Cardiac muscle cell (in vitro differentiated cells and primary cell): ENCODE measurements at regions not wholly inside any gene's neighbourhood (a gene's known extent, or its start where the extent isn't known, plus 50 kb on each side); places are given as distances from the start of the nearest gene placed in this dataset.

Experiments used
- DNase-seq, 2 donors: peaks; one replicate each; pipeline versions ENCODE4 v3.0.0 to v3.0.0-alpha.2; 2010 to 2017; ENCODE audit warnings: low read depth in 1 of 2, low spot score in 1 of 2
- H3K27ac ChIP-seq: fragments of 200-600 bp; sonication (generic); 2 replicates; pipeline ENCODE4 v1.5.1; 2016
- H3K27me3 ChIP-seq: fragments of 200-600 bp; sonication (generic); 2 replicates; pipeline ENCODE4 v1.6.0; 2016; ENCODE audit warnings: control low read depth
- H3K36me3 ChIP-seq: fragments of 200-600 bp; sonication (generic); 2 replicates; pipeline ENCODE4 v1.5.1; 2016; ENCODE audit warnings: control low read depth
- H3K4me1 ChIP-seq: fragments of 200-600 bp; sonication (generic); 2 replicates; pipeline ENCODE4 v1.8.1; 2017; ENCODE audit warnings: low read depth, mild to moderate bottlenecking, mixed run types
- H3K4me3 ChIP-seq: fragments of 200-600 bp; sonication (generic); 2 replicates; pipeline ENCODE4 v1.5.1; 2016; ENCODE audit warnings: mild to moderate bottlenecking
- H3K9me3 ChIP-seq: fragments of 200-600 bp; sonication (generic); 2 replicates; pipeline ENCODE4 v1.5.1; 2017; ENCODE audit warnings: low read depth, mild to moderate bottlenecking, control low read depth
- TF ChIP-seq, protein P1 (sequence below): IDR thresholded peaks from 2 replicates; pipeline ENCODE4 v1.5.1; 2012; ENCODE audit warnings: low read depth, mild to moderate bottlenecking, low read length

GRCh38 chr1:163777205-163777604, 455.5 kb downstream of the NUF2 start:
- no peak overlapping the region for H3K4me3 ChIP-seq

DNA sequence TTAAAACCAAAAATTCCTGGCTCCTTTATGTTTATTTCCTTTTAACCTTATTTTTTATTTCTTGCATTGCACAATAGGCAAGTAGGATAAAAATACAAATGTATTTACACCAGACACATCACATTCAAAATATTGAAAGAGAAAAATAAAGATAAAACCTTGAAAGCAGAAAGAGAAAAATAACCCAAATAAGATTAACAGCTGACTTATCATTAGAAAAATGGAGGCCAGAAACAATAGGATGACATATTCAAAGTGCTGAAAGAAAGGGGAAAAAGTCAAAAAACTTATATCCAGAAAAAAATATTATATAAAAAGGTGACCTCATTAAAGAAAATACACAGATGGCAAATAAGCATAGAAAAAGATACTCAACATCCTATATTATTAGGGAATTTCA, 459.4 kb downstream of the NUF2 start:
- TF ChIP-seq, protein P1, sequence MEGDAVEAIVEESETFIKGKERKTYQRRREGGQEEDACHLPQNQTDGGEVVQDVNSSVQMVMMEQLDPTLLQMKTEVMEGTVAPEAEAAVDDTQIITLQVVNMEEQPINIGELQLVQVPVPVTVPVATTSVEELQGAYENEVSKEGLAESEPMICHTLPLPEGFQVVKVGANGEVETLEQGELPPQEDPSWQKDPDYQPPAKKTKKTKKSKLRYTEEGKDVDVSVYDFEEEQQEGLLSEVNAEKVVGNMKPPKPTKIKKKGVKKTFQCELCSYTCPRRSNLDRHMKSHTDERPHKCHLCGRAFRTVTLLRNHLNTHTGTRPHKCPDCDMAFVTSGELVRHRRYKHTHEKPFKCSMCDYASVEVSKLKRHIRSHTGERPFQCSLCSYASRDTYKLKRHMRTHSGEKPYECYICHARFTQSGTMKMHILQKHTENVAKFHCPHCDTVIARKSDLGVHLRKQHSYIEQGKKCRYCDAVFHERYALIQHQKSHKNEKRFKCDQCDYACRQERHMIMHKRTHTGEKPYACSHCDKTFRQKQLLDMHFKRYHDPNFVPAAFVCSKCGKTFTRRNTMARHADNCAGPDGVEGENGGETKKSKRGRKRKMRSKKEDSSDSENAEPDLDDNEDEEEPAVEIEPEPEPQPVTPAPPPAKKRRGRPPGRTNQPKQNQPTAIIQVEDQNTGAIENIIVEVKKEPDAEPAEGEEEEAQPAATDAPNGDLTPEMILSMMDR: no peak
- DNase-seq: no peak
- no peaks in the 10 kb centered on the region for H3K27me3 ChIP-seq

More at GRCh38 chr1:163777205-163777604, 455.5 kb downstream of the NUF2 start:
- Histone ChIP-seq H3K4me1 (no peaks in the 10 kb centered on the region), H3K9me3 (no peaks in the 10 kb centered on the region), H3K27ac (no peak overlapping the region), H3K27me3 (no peaks in the 10 kb centered on the region), H3K36me3 (no peaks in the 10 kb centered on the region)
- no peak for DNase-seq
- TF ChIP-seq, protein P1: no peak

GRCh38 chr1:163785868-163786405, 464.2 kb downstream of the NUF2 start:
- TF ChIP-seq, protein P1: no peak
- H3K4me1 ChIP-seq: no peaks in the 10 kb centered on the region
- no peak overlapping the region for H3K4me3 ChIP-seq
- no peak overlapping the region for H3K27ac ChIP-seq
- H3K9me3 ChIP-seq: no peaks in the 10 kb centered on the region
- no peaks in the 10 kb centered on the region for H3K27me3 ChIP-seq
- no peak for DNase-seq
- H3K36me3 ChIP-seq: no peaks in the 10 kb centered on the region

More for the DNA sequence above, 459.4 kb downstream of the NUF2 start:
- Histone ChIP-seq H3K27ac (no peak overlapping the region), H3K4me3 (no peak overlapping the region), H3K9me3 (no peaks in the 10 kb centered on the region), H3K4me1 (no peaks in the 10 kb centered on the region), H3K36me3 (no peaks in the 10 kb centered on the region)

- H3K4me3 ChIP-seq: no peak overlapping the region
Observed at GRCh38 chr1:163789911-163790310, 468.2 kb downstream of the NUF2 start.

DNA sequence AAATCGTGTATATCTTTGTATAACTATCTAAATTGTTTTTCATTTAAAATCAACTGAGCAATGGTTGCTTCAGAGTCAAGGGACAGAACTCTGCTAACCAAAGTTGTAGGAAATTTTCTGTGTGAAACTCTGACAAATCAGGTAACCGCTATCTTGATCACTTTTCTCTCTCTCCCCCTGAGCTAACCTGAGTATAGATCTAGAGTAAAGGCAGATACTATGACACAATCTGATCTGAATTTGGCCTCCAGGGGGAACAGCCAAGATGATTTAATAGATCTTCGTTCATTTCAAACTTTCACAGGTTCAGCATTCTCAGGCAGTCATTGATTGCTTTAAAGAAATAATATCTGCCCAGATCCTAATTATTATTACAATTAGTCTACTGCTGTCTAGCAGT, 472.8 kb downstream of the NUF2 start:
- Histone ChIP-seq H3K4me3 (no peak overlapping the region), H3K27ac (no peak overlapping the region), H3K4me1 (no peaks in the 10 kb centered on the region), H3K36me3 (no peaks in the 10 kb centered on the region), H3K9me3 (no peaks in the 10 kb centered on the region), H3K27me3 (no peaks in the 10 kb centered on the region)
- TF ChIP-seq, protein P1: no peak
- DNase-seq: no peak

More at GRCh38 chr1:163789911-163790310, 468.2 kb downstream of the NUF2 start:
- TF ChIP-seq, protein P1: no peak
- Histone ChIP-seq H3K36me3 (no peaks in the 10 kb centered on the region), H3K27ac (no peak overlapping the region), H3K27me3 (no peaks in the 10 kb centered on the region), H3K4me1 (no peaks in the 10 kb centered on the region), H3K9me3 (no peaks in the 10 kb centered on the region)
- DNase-seq: no peak
